ENCODE measurements at regions not wholly inside any gene's neighbourhood (a gene's known extent, or its start where the extent isn't known, plus 50 kb on each side); places are given as distances from the start of the nearest gene placed in this dataset.

DNA sequence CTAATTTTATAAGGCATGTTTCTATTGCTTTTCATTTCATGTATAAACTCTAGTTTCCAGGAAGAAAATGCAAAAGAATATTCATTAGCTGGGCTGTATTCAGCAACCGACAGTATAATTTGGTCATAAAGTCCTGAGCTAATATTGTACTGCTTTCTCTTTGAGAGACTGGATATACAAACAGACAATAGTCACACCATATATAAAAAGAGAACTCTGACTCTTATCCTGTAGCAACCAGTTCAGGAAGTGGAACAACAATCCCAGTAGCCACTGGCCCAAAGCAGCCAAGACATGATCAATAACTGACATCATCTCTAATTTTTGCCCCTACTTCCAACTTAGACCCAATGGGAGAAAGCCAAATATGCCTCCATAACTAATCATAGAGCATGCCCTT, 160.8 kb downstream of the FSIP2 start:
- no peak for DNase-seq (ENCODE audit: low read depth)

GRCh38 chr2:185919155-185919554, 180.6 kb downstream of the FSIP2 start:
- H3K4me3 ChIP-seq (ENCODE audit: low read depth, low read length), result no peak overlapping the region
- TF ChIP-seq, protein P1, sequence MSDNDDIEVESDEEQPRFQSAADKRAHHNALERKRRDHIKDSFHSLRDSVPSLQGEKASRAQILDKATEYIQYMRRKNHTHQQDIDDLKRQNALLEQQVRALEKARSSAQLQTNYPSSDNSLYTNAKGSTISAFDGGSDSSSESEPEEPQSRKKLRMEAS (IDR thresholded peaks at IDR 0.05; ENCODE audit: low read depth, low read length), result no peak
- TF ChIP-seq MYC (IDR thresholded peaks at IDR 0.05; ENCODE audit: low read depth, low read length) (no peak), CTCF (IDR thresholded peaks at IDR 0.05; ENCODE audit: low read depth, low read length) (no peak), POLR2A (IDR thresholded peaks at IDR 0.05; ENCODE audit: extremely low read depth, insufficient read length) (no peak)
- no peak for DNase-seq (ENCODE audit: low read depth)

More for the DNA sequence above, 160.8 kb downstream of the FSIP2 start:
- TF ChIP-seq POLR2A (IDR thresholded peaks at IDR 0.05; ENCODE audit: extremely low read depth, insufficient read length) (no peak), CTCF (IDR thresholded peaks at IDR 0.05; ENCODE audit: low read depth, low read length) (no peak), MYC (IDR thresholded peaks at IDR 0.05; ENCODE audit: low read depth, low read length) (no peak)
- TF ChIP-seq, protein P1 (IDR thresholded peaks at IDR 0.05; ENCODE audit: low read depth, low read length), result no peak
- H3K4me3 ChIP-seq (ENCODE audit: low read depth, low read length), result no peak overlapping the region

GRCh38 chr2:185921048-185921756, 182.6 kb downstream of the FSIP2 start:
- TF ChIP-seq MYC (IDR thresholded peaks at IDR 0.05; ENCODE audit: low read depth, low read length) (no peak), POLR2A (IDR thresholded peaks at IDR 0.05; ENCODE audit: extremely low read depth, insufficient read length) (no peak), CTCF (IDR thresholded peaks at IDR 0.05; ENCODE audit: low read depth, low read length) (no peak)
- TF ChIP-seq, protein P1 (IDR thresholded peaks at IDR 0.05; ENCODE audit: low read depth, low read length), result no peak
- H3K4me3 ChIP-seq (ENCODE audit: low read depth, low read length), result no peak overlapping the region
- DNase-seq (ENCODE audit: low read depth), result no peak

- DNase-seq (ENCODE audit: low read depth), result no peak
Observed at GRCh38 chr2:185934232-185934631, 195.6 kb downstream of the FSIP2 start.

GRCh38 chr2:185939858-185940257, 201.3 kb downstream of the FSIP2 start:
- H3K4me3 ChIP-seq (ENCODE audit: low read depth, low read length), result no peak overlapping the region
- DNase-seq (ENCODE audit: low read depth), result no peak
- TF ChIP-seq MYC (IDR thresholded peaks at IDR 0.05; ENCODE audit: low read depth, low read length) (no peak), POLR2A (IDR thresholded peaks at IDR 0.05; ENCODE audit: extremely low read depth, insufficient read length) (no peak), CTCF (IDR thresholded peaks at IDR 0.05; ENCODE audit: low read depth, low read length) (no peak)
- TF ChIP-seq, protein P1 (IDR thresholded peaks at IDR 0.05; ENCODE audit: low read depth, low read length), result no peak

More at GRCh38 chr2:185934232-185934631, 195.6 kb downstream of the FSIP2 start:
- TF ChIP-seq POLR2A (IDR thresholded peaks at IDR 0.05; ENCODE audit: extremely low read depth, insufficient read length) (no peak), CTCF (IDR thresholded peaks at IDR 0.05; ENCODE audit: low read depth, low read length) (no peak), MYC (IDR thresholded peaks at IDR 0.05; ENCODE audit: low read depth, low read length) (no peak)
- TF ChIP-seq, protein P1 (IDR thresholded peaks at IDR 0.05; ENCODE audit: low read depth, low read length), result no peak
- H3K4me3 ChIP-seq (ENCODE audit: low read depth, low read length), result no peak overlapping the region
